Keratinocyte (primary cell): ENCODE measurements at regions not wholly inside any gene's neighbourhood (a gene's known extent, or its start where the extent isn't known, plus 50 kb on each side); places are given as distances from the start of the nearest gene placed in this dataset.

Experiments used
- DNase-seq: peaks from one replicate; pipeline ENCODE4 v3.0.0-alpha.2; 2011; ENCODE audit warnings: low read depth, missing footprints, low spot score
- FAIRE-seq: peaks from 2 replicates; lab custom pipeline; 2011; peaks lifted over from hg19 to GRCh38; lab: Jason Lieb, UNC
- H2AFZ ChIP-seq: 2 replicates; pipeline ENCODE4 v1.6.0; 2012; ENCODE audit warnings: low read length, control low read depth, inconsistent platforms; ENCODE audit not compliant: control insufficient read depth
- H3K27ac ChIP-seq: 2 replicates; pipeline ENCODE4 v1.5.1; 2011; ENCODE audit warnings: low read length; ENCODE audit not compliant: control insufficient read depth, insufficient read depth
- H3K27me3 ChIP-seq: 3 replicates; pipeline ENCODE4 v1.6.0; 2011; ENCODE audit warnings: low read length; ENCODE audit not compliant: control insufficient read depth, insufficient read depth; ENCODE audit errors: extremely low read depth
- H3K36me3 ChIP-seq, 2 experiments: 2 replicates in 1 of 2; 3 replicates in 1 of 2; pipeline ENCODE4 v1.5.1; 2011; ENCODE audit warnings: low read length in 2 of 2, mild to moderate bottlenecking in 1 of 2; ENCODE audit not compliant: control insufficient read depth in 2 of 2, insufficient read depth in 2 of 2; ENCODE audit errors: extremely low read depth in 1 of 2
- H3K4me1 ChIP-seq: 3 replicates; pipeline ENCODE4 v1.5.1; 2011; ENCODE audit warnings: low read length; ENCODE audit not compliant: control insufficient read depth, insufficient read depth; ENCODE audit errors: extremely low read depth
- H3K4me2 ChIP-seq: 3 replicates; pipeline ENCODE4 v1.6.0; 2011; ENCODE audit warnings: low read depth, low read length; ENCODE audit not compliant: control insufficient read depth, insufficient read depth; ENCODE audit errors: extremely low read depth
- H3K4me3 ChIP-seq, 3 experiments: fragments of 200-600 bp in 1 of 3; sonication (generic) in 1 of 3; 2 replicates in 2 of 3; 3 replicates in 1 of 3; pipeline ENCODE4 v1.5.1; 2011 to 2016; ENCODE audit warnings: low read length in 3 of 3, mild to moderate bottlenecking in 3 of 3, control low read depth in 2 of 3, inconsistent platforms in 1 of 3, low read depth in 1 of 3, mixed read lengths in 1 of 3, mixed run types in 1 of 3, moderate library complexity in 1 of 3; ENCODE audit not compliant: control insufficient read depth in 2 of 3, insufficient read depth in 2 of 3; ENCODE audit errors: extremely low read depth in 1 of 3
- H3K79me2 ChIP-seq: 2 replicates; pipeline ENCODE4 v1.6.0; 2012; ENCODE audit warnings: low read length; ENCODE audit not compliant: control insufficient read depth, insufficient read depth
- H3K9ac ChIP-seq: 3 replicates; pipeline ENCODE4 v1.6.0; 2011; ENCODE audit warnings: low read length; ENCODE audit not compliant: control insufficient read depth, insufficient read depth; ENCODE audit errors: extremely low read depth
- H3K9me1 ChIP-seq: 3 replicates; pipeline ENCODE4 v1.6.0; 2011; ENCODE audit warnings: low read length; ENCODE audit not compliant: control insufficient read depth, insufficient read depth; ENCODE audit errors: extremely low read depth
- H3K9me3 ChIP-seq: 2 replicates; pipeline ENCODE4 v1.5.1; 2012; ENCODE audit warnings: low read depth, low read length; ENCODE audit not compliant: control insufficient read depth
- H4K20me1 ChIP-seq: 3 replicates; pipeline ENCODE4 v1.6.0; 2011; ENCODE audit warnings: low read length; ENCODE audit not compliant: control insufficient read depth, insufficient read depth; ENCODE audit errors: extremely low read depth
- EZH2 ChIP-seq: IDR thresholded peaks from one replicate; pipeline ENCODE4 v1.6.1; 2012; ENCODE audit warnings: inconsistent platforms, mild to moderate bottlenecking, low read length, moderate library complexity
- dilution Hi-C: fragments of 300-500 bp; cut with MboI; formaldehyde crosslinking; loops from one replicate; pipeline ENCODE4 v1.7.0; 2020; ENCODE audit warnings: low sequenced_read_pairs; ENCODE audit not compliant: extremely low pct_ligation_motif_present
- TF ChIP-seq, protein P1 (sequence below), 3 experiments: IDR thresholded peaks in 1 of 3; conservative IDR thresholded peaks in 1 of 3; optimal IDR thresholded peaks in 1 of 3; 2 replicates in 2 of 3; 3 replicates in 1 of 3; pipeline versions ENCODE3 to v1.5.1; 2011; ENCODE audit warnings: low read length in 3 of 3, mild to moderate bottlenecking in 3 of 3, moderate library complexity in 2 of 3, control low read depth in 1 of 3, inconsistent platforms in 1 of 3; ENCODE audit not compliant: insufficient read depth in 2 of 3; ENCODE audit errors: extremely low read depth in 1 of 3

GRCh38 chr2:66771359-66771976, 336.5 kb downstream of the MEIS1 start:
- H3K79me2 ChIP-seq, result no peaks in the 10 kb centered on the region
- H3K9me3 ChIP-seq, result no peaks in the 10 kb centered on the region
- no peak overlapping the region for H3K4me2 ChIP-seq
- no peak overlapping the region for H3K4me3 ChIP-seq
- no peaks in the 10 kb centered on the region for H3K4me1 ChIP-seq
- DNase-seq (no peak), FAIRE-seq (no peak)
- no peaks in the 10 kb centered on the region for H3K36me3 ChIP-seq
- TF ChIP-seq EZH2, result no peak
- TF ChIP-seq, protein P1, sequence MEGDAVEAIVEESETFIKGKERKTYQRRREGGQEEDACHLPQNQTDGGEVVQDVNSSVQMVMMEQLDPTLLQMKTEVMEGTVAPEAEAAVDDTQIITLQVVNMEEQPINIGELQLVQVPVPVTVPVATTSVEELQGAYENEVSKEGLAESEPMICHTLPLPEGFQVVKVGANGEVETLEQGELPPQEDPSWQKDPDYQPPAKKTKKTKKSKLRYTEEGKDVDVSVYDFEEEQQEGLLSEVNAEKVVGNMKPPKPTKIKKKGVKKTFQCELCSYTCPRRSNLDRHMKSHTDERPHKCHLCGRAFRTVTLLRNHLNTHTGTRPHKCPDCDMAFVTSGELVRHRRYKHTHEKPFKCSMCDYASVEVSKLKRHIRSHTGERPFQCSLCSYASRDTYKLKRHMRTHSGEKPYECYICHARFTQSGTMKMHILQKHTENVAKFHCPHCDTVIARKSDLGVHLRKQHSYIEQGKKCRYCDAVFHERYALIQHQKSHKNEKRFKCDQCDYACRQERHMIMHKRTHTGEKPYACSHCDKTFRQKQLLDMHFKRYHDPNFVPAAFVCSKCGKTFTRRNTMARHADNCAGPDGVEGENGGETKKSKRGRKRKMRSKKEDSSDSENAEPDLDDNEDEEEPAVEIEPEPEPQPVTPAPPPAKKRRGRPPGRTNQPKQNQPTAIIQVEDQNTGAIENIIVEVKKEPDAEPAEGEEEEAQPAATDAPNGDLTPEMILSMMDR (optimal IDR thresholded peaks at IDR 0.05 in 1 of 3, IDR thresholded peaks at IDR 0.05 in 1 of 3, conservative IDR thresholded peaks at IDR 0.05 in 1 of 3; ENCODE audit: extremely low read depth in 1 of 3, insufficient read depth in 2 of 3, low read length in 3 of 3), result no peak
- no peak overlapping the region for H2AFZ ChIP-seq
- dilution Hi-C loops, result no loop called here
- H4K20me1 ChIP-seq, result no peaks in the 10 kb centered on the region
- H3K27ac ChIP-seq, result no peak overlapping the region
- no peaks in the 10 kb centered on the region for H3K9me1 ChIP-seq
- no peaks in the 10 kb centered on the region for H3K27me3 ChIP-seq
- no peak overlapping the region for H3K9ac ChIP-seq

- Histone ChIP-seq H3K9me1 (no peaks in the 10 kb centered on the region), H3K27me3 (no peaks in the 10 kb centered on the region), H3K4me1 (no peaks in the 10 kb centered on the region), H4K20me1 (no peaks in the 10 kb centered on the region), H3K79me2 (no peaks in the 10 kb centered on the region), H3K27ac (no peak overlapping the region), H3K4me3 (no peak overlapping the region), H3K36me3 (no peaks in the 10 kb centered on the region), H3K9ac (no peak overlapping the region), H3K4me2 (no peak overlapping the region), H2AFZ (no peak overlapping the region), H3K9me3 (no peaks in the 10 kb centered on the region)
- DNase-seq (no peak), FAIRE-seq (no peak)
- dilution Hi-C loops, result no loop called here
- TF ChIP-seq, protein P1 (optimal IDR thresholded peaks at IDR 0.05 in 1 of 3, IDR thresholded peaks at IDR 0.05 in 1 of 3, conservative IDR thresholded peaks at IDR 0.05 in 1 of 3; ENCODE audit: extremely low read depth in 1 of 3, insufficient read depth in 2 of 3, low read length in 3 of 3), result peak in 2 of 3 experiments; percentile 9 to 37
- no peak for TF ChIP-seq EZH2
Observed at GRCh38 chr2:66772618-66773017, 337.7 kb downstream of the MEIS1 start.
